ENCODE measurements at regions not wholly inside any gene's neighbourhood (a gene's known extent, or its start where the extent isn't known, plus 50 kb on each side); places are given as distances from the start of the nearest gene placed in this dataset.

DNA sequence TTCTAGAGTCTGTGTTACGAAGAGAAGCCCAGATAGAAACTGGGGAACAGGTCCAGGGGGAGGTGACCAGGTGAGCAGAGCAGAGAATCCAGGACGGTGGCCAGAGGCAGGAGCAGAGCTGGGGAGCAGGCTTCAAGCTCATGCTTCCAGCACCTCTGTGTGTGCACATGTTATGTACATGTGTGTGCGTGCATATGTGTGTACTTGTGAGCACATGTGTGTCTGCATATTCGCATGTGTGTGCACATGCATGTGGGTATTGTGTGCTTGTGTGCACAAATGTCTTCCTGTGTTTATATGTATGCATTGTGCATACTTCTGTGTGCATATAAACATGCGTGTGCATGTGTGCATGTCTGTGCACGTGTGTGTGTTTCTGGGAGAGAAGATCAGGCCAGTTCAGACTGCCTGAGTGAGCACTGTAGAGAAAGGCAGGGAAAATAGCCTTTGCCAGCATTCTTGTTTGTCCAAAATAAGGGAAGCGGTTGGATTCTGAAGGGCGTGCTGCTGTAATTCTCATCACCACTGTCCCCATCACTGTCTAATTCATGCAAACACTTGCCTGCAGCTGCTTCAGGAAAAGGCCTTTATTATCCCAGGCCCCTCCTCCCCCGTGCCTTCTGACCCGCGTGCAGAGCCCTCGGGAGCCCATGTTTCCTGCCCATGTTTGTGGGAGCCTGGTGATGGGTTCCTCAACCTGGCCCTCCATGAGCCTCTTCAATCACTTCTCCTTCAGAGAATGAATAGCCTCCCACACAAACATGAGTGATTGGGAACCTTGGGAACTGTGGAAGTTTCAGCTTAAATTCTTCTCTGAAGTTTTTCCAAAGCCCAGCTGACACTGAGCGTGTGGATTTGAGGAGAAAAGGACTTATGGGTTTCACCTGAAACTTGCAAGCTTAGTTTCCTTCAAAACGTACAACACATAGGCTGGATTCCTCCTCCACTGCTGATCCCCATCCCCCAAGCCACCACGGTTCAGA lies 161.7 kb upstream of the AFDN start:
- no peak for ATAC-seq
- no peaks in the 10 kb centered on the region for H3K27me3 ChIP-seq
- no peaks in the 10 kb centered on the region for H3K9me3 ChIP-seq
- no peaks in the 10 kb centered on the region for H3K36me3 ChIP-seq
- TF ChIP-seq, protein P1, sequence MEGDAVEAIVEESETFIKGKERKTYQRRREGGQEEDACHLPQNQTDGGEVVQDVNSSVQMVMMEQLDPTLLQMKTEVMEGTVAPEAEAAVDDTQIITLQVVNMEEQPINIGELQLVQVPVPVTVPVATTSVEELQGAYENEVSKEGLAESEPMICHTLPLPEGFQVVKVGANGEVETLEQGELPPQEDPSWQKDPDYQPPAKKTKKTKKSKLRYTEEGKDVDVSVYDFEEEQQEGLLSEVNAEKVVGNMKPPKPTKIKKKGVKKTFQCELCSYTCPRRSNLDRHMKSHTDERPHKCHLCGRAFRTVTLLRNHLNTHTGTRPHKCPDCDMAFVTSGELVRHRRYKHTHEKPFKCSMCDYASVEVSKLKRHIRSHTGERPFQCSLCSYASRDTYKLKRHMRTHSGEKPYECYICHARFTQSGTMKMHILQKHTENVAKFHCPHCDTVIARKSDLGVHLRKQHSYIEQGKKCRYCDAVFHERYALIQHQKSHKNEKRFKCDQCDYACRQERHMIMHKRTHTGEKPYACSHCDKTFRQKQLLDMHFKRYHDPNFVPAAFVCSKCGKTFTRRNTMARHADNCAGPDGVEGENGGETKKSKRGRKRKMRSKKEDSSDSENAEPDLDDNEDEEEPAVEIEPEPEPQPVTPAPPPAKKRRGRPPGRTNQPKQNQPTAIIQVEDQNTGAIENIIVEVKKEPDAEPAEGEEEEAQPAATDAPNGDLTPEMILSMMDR (IDR thresholded peaks at IDR 0.05): no peak
- H3K4me3 ChIP-seq: no peak overlapping the region
- peaks cover 0 to 26% (median 3%) of the 10 kb centered on the region in 9 donors for H3K4me1 ChIP-seq
- intact Hi-C loops (cut with DNase I): no loop called here
- 61 to 67% methylated on average over 15 of the region's 15 CpGs for WGBS, 2 donors
- no peak overlapping the region for H3K27ac ChIP-seq
- DNase-seq: no peak

DNA sequence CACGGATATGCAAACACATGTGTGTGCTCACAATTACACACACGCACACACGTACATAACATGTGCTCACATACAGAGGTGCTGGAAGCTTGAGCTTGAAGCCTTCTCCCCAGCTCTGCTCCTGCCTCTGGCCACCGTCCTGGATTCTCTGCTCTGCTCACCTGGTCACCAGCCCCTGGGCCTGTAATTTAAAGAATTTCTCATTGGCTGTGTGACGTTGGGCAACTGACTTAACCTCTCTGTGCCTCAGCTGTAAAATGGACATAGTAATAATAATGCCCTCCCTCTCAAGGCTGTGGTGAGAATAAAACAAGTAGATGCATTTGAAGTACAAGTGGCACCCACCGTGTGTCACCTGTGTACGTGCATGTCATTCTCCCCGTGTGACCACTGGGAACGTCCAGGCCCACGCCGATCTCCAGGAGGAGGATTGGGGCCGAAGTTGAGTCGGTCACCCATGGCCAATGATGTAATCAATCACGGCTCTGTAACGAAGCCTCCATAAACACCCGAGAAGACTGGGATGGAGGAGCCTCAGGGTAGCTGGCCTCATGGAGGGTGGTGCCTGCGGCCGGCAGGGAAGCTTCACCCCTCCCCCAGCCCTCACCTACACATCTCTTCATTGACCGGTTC lies 160.9 kb upstream of the AFDN start:
- intact Hi-C loops (cut with DNase I): no loop called here
- Histone ChIP-seq H3K4me3 (no peak overlapping the region), H3K27ac (no peak overlapping the region)

DNA sequence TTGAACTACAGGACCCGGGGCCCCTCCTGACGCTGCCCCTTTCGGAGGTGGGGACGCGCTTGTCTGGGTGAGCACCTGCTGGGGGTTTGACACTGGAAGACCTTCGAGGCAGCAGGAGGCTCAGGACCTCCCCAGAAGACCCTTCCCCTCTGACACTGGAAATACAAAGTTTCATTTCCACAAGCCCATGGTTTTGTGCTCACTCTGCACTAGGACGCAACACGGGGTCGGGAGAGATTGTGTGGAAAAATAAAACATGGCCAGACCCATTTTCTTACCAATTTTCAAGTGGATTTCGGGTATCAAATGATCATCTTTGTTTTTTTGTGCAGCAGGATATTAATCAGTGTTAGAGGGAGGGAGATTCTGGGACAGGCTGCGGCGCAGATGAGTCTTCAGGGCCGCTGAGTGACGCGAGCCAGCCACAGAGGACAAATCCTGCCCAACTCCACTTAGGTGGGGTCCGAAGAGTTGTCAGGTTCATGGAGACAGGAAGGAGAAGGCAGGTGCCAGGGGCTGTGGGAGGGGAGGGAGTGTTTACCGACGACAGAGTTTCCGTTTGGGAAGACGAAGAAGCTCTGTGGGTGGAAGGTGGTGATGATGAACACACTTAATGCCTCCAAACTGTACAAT lies 160.0 kb upstream of the AFDN start:
- DNase-seq (no peak), ATAC-seq (no peak)
- Histone ChIP-seq H3K4me3 (no peak overlapping the region), H3K4me1 (peaks cover 0 to 33% (median 7%) of the 10 kb centered on the region in 9 donors), H3K27me3 (no peaks in the 10 kb centered on the region), H3K36me3 (no peaks in the 10 kb centered on the region), H3K9me3 (no peaks in the 10 kb centered on the region), H3K27ac (no peak overlapping the region)
- WGBS, 2 donors: 84 to 86% methylated on average over 20 of the region's 20 CpGs
- TF ChIP-seq, protein P1 (IDR thresholded peaks at IDR 0.05): no peak
- intact Hi-C loops (cut with DNase I): no loop called here

More for the DNA sequence above, 160.9 kb upstream of the AFDN start:
- WGBS, 2 donors: 89 to 91% methylated on average over 19 of the region's 19 CpGs
- no peak for DNase-seq
- TF ChIP-seq, protein P1 (IDR thresholded peaks at IDR 0.05): no peak
- Histone ChIP-seq H3K9me3 (no peaks in the 10 kb centered on the region), H3K36me3 (no peaks in the 10 kb centered on the region), H3K4me1 (peaks cover 0 to 33% (median 7%) of the 10 kb centered on the region in 9 donors), H3K27me3 (no peaks in the 10 kb centered on the region)
- ATAC-seq: no peak
